ENCODE measurements at regions not wholly inside any gene's neighbourhood (a gene's known extent, or its start where the extent isn't known, plus 50 kb on each side); places are given as distances from the start of the nearest gene placed in this dataset.
A peak's percentile ranks its signal among the peaks of the same experiment; 100 is the strongest.

DNA sequence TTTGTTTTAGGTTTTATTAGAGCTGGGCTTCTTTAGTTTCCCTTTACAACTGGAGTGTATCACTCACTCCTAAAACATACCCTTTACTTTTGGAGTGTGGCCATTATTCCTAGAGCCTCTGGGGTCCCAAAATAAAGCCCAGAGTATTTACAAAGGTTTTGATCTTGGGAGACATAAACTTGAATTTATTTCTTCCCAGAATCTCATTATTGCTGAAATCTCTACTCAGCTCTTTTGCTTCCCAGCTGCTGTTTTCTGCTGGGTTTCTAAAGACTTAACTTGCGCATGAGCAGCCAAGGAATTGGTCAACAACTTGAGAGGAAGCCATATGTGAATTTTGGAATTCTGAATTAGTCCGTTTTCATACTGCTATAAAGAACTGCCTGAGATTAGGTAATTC lies 94.5 kb upstream of the NRSN1 start:
- Mint-ChIP-seq H3K4me1 (peaks cover 14% of the 10 kb centered on the region), H3K4me3 (no peak overlapping the region), H3K27ac (no peak overlapping the region), H3K9me3 (peaks cover 30% of the 10 kb centered on the region), H3K27me3 (ENCODE audit: low read depth) (no peaks in the 10 kb centered on the region), H3K36me3 (no peaks in the 10 kb centered on the region)
- TF ChIP-seq, protein P1, sequence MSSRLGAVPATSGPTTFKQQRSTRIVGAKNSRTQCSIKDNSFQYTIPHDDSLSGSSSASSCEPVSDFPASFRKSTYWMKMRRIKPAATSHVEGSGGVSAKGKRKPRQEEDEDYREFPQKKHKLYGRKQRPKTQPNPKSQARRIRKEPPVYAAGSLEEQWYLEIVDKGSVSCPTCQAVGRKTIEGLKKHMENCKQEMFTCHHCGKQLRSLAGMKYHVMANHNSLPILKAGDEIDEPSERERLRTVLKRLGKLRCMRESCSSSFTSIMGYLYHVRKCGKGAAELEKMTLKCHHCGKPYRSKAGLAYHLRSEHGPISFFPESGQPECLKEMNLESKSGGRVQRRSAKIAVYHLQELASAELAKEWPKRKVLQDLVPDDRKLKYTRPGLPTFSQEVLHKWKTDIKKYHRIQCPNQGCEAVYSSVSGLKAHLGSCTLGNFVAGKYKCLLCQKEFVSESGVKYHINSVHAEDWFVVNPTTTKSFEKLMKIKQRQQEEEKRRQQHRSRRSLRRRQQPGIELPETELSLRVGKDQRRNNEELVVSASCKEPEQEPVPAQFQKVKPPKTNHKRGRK (CRISPR knock-in tag; IDR thresholded peaks at IDR 0.05; ENCODE audit: borderline replicate concordance) = no peak
- TF ChIP-seq ZNF423 (CRISPR knock-in tag; IDR thresholded peaks at IDR 0.05) (no peak), NFYB (CRISPR knock-in tag; conservative IDR thresholded peaks at IDR 0.05; ENCODE audit: low read depth) (no peak)
- TF ChIP-seq, protein P2, sequence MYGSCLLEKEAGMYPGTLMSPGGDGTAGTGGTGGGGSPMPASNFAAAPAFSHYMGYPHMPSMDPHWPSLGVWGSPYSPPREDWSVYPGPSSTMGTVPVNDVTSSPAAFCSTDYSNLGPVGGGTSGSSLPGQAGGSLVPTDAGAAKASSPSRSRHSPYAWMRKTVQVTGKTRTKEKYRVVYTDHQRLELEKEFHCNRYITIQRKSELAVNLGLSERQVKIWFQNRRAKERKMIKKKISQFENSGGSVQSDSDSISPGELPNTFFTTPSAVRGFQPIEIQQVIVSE (CRISPR knock-in tag; IDR thresholded peaks at IDR 0.05; ENCODE audit: borderline replicate concordance) = no peak
- DNase-seq (ENCODE audit: low spot score) (no peak), ATAC-seq (no peak)
- ChIA-PET POLR2A (no interaction called here), CTCF (no interaction called here)

DNA sequence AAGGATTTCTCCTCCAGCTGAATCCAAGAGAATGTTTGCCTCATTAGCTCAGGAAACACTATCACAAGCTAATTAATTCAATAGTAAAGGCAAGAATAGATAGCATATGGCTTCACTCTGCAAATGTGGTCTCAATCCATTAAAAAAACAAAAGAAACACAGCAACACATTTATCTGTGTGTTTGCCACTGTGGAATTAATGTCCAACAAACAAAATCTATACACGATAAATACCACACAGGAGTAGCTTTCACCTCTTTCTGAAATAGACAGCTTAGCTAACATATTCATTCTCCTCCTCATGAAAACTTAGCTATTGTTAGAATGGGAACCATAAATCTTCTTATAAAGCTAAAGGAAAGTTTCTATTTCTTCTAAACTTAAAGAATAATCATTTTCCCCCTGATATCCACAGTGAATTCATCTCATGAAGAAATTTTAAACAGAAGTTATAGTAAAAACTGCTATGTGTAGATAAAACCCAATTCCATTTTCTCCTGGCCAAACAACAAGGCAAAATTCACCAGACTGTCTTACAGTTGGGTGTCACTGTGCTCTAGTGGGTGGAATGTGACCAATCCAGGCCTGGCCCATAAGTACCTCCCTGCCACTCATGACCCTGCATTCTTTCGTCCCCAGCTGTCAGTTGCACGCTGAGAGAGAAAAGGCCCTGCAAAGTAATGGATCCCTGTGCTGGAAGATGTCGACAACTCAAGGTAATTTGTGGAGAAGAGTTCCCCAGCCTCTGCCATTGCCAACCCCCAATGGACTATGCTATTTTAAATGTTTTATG lies 92.9 kb upstream of the NRSN1 start:
- ATAC-seq = peak; percentile 50; the same call in 1 of the 2 replicates
- Mint-ChIP-seq H3K4me3 (no peak overlapping the region), H3K27ac (no peak overlapping the region), H3K4me1 (peaks cover 7% of the 10 kb centered on the region; the same call in 1 of the 2 replicates), H3K9me3 (peaks cover 46% of the 10 kb centered on the region), H3K27me3 (ENCODE audit: low read depth) (no peaks in the 10 kb centered on the region), H3K36me3 (no peaks in the 10 kb centered on the region)
- POLR2A ChIA-PET = interaction anchor here (0.5 kb wide), 1 partner anchor 356 kb away, joined by 4 read pairs; no protein-coding TSS in a partner anchor
- TF ChIP-seq GTF2I (CRISPR knock-in tag; conservative IDR thresholded peaks at IDR 0.05) (no peak), EMX1 (CRISPR knock-in tag; IDR thresholded peaks at IDR 0.05) (no peak), ESRRA (CRISPR knock-in tag; IDR thresholded peaks at IDR 0.05; ENCODE audit: borderline replicate concordance) (no peak), ATF6 (CRISPR knock-in tag; IDR thresholded peaks at IDR 0.05) (no peak), SMAD3 (CRISPR knock-in tag; IDR thresholded peaks at IDR 0.05; ENCODE audit: borderline replicate concordance) (no peak), ATF3 (CRISPR knock-in tag; conservative IDR thresholded peaks at IDR 0.05) (no peak), GABPB1 (CRISPR knock-in tag; IDR thresholded peaks at IDR 0.05) (no peak)
- TF ChIP-seq, protein P3, sequence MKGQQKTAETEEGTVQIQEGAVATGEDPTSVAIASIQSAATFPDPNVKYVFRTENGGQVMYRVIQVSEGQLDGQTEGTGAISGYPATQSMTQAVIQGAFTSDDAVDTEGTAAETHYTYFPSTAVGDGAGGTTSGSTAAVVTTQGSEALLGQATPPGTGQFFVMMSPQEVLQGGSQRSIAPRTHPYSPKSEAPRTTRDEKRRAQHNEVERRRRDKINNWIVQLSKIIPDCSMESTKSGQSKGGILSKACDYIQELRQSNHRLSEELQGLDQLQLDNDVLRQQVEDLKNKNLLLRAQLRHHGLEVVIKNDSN (CRISPR knock-in tag; IDR thresholded peaks at IDR 0.05) = no peak
- TF ChIP-seq, protein P4, sequence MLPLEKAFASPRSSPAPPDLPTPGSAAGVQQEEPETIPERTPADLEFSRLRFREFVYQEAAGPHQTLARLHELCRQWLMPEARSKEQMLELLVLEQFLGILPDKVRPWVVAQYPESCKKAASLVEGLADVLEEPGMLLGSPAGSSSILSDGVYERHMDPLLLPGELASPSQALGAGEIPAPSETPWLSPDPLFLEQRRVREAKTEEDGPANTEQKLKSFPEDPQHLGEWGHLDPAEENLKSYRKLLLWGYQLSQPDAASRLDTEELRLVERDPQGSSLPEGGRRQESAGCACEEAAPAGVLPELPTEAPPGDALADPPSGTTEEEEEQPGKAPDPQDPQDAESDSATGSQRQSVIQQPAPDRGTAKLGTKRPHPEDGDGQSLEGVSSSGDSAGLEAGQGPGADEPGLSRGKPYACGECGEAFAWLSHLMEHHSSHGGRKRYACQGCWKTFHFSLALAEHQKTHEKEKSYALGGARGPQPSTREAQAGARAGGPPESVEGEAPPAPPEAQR (CRISPR knock-in tag; IDR thresholded peaks at IDR 0.05) = no peak
- TF ChIP-seq, protein P5, sequence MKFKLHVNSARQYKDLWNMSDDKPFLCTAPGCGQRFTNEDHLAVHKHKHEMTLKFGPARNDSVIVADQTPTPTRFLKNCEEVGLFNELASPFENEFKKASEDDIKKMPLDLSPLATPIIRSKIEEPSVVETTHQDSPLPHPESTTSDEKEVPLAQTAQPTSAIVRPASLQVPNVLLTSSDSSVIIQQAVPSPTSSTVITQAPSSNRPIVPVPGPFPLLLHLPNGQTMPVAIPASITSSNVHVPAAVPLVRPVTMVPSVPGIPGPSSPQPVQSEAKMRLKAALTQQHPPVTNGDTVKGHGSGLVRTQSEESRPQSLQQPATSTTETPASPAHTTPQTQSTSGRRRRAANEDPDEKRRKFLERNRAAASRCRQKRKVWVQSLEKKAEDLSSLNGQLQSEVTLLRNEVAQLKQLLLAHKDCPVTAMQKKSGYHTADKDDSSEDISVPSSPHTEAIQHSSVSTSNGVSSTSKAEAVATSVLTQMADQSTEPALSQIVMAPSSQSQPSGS (CRISPR knock-in tag; IDR thresholded peaks at IDR 0.05; ENCODE audit: borderline replicate concordance, low read depth) = no peak
- DNase-seq (ENCODE audit: low spot score) = no peak
- CTCF ChIA-PET = interaction anchor here (0.6 to 1.2 kb wide), 2 partner anchors 12 to 242 kb away, joined by 3 to 6 read pairs; no protein-coding TSS in a partner anchor
